ENCODE measurements at regions not wholly inside any gene's neighbourhood (a gene's known extent, or its start where the extent isn't known, plus 50 kb on each side); places are given as distances from the start of the nearest gene placed in this dataset.

- TF ChIP-seq MAX (CRISPR knock-in tag; IDR thresholded peaks at IDR 0.05) = no peak
These were observed 430.8 kb downstream of the MTRR start (continued) for GRCh38 chr5:8299716-8300115.

- TF ChIP-seq ZMAT4 (CRISPR knock-in tag; IDR thresholded peaks at IDR 0.05) (no peak), MYBL2 (CRISPR knock-in tag; IDR thresholded peaks at IDR 0.05) (no peak), USF2 (CRISPR knock-in tag; IDR thresholded peaks at IDR 0.05) (no peak), ZNF232 (CRISPR knock-in tag; IDR thresholded peaks at IDR 0.05) (no peak), ZNF219 (CRISPR knock-in tag; IDR thresholded peaks at IDR 0.05; ENCODE audit: borderline replicate concordance) (no peak), CDX4 (CRISPR knock-in tag; IDR thresholded peaks at IDR 0.05; ENCODE audit: borderline replicate concordance) (no peak), CBFB (CRISPR knock-in tag; IDR thresholded peaks at IDR 0.05; ENCODE audit: low read depth) (no peak)
- CTCF ChIA-PET = interaction anchor here (1.3 kb wide), 1 partner anchor 36 kb away, joined by 3 read pairs; no protein-coding TSS in a partner anchor
- POLR2A ChIA-PET = interaction anchor here (0.6 kb wide), 1 partner anchor 921 kb away, joined by 7 read pairs; no protein-coding TSS in a partner anchor
- no peaks in the 10 kb centered on the region for H3K27me3 Mint-ChIP-seq (ENCODE audit: low read depth)
- no peaks in the 10 kb centered on the region for H3K36me3 Mint-ChIP-seq
- no peaks in the 10 kb centered on the region for H3K4me1 Mint-ChIP-seq
- peaks cover 9% of the 10 kb centered on the region; the same call in 1 of the 2 replicates for H3K9me3 Mint-ChIP-seq
- H3K4me3 Mint-ChIP-seq = no peak overlapping the region
- no peak overlapping the region for H3K27ac Mint-ChIP-seq
- ATAC-seq (no peak), DNase-seq (ENCODE audit: low spot score) (no peak)
These were observed 435.4 kb downstream of the MTRR start for GRCh38 chr5:8304341-8304740.

- H3K4me1 Mint-ChIP-seq = no peaks in the 10 kb centered on the region
- no peak overlapping the region for H3K27ac Mint-ChIP-seq
- no peak for DNase-seq (ENCODE audit: low spot score)
- no peaks in the 10 kb centered on the region for H3K36me3 Mint-ChIP-seq
- peaks cover 25% of the 10 kb centered on the region for H3K9me3 Mint-ChIP-seq
- POLR2A ChIA-PET = no interaction called here
- H3K27me3 Mint-ChIP-seq (ENCODE audit: low read depth) = no peaks in the 10 kb centered on the region
- no peak for ATAC-seq
- H3K4me3 Mint-ChIP-seq = no peak overlapping the region
- CTCF ChIA-PET = interaction anchor here (0.6 kb wide), 1 partner anchor 26 kb away, joined by 3 read pairs; no protein-coding TSS in a partner anchor
- no peak for TF ChIP-seq AFF4 (CRISPR knock-in tag; IDR thresholded peaks at IDR 0.05; ENCODE audit: borderline replicate concordance)
- no peak for TF ChIP-seq SMAD4 (CRISPR knock-in tag; IDR thresholded peaks at IDR 0.05)
- no peak for TF ChIP-seq HMGXB4 (CRISPR knock-in tag; IDR thresholded peaks at IDR 0.05)
- TF ChIP-seq ZNF512 (CRISPR knock-in tag; IDR thresholded peaks at IDR 0.05; ENCODE audit: borderline replicate concordance) = no peak
- TF ChIP-seq ZNF219 (CRISPR knock-in tag; IDR thresholded peaks at IDR 0.05; ENCODE audit: borderline replicate concordance) = no peak
- TF ChIP-seq ATF1 (CRISPR knock-in tag; IDR thresholded peaks at IDR 0.05) = no peak
- TF ChIP-seq GTF2I (CRISPR knock-in tag; conservative IDR thresholded peaks at IDR 0.05) = no peak
- TF ChIP-seq RORB (CRISPR knock-in tag; IDR thresholded peaks at IDR 0.05) = no peak
- TF ChIP-seq NR2C2 (CRISPR knock-in tag; IDR thresholded peaks at IDR 0.05) = no peak
- TF ChIP-seq ELF4 (CRISPR knock-in tag; IDR thresholded peaks at IDR 0.05; ENCODE audit: low read depth) = no peak
- no peak for TF ChIP-seq E2F5 (CRISPR knock-in tag; IDR thresholded peaks at IDR 0.05)
- TF ChIP-seq ZNF121 (CRISPR knock-in tag; IDR thresholded peaks at IDR 0.05) = no peak
- no peak for TF ChIP-seq FOXJ3 (CRISPR knock-in tag; IDR thresholded peaks at IDR 0.05; ENCODE audit: borderline replicate concordance)
- no peak for TF ChIP-seq ZSCAN18 (CRISPR knock-in tag; IDR thresholded peaks at IDR 0.05)
These were observed 437.4 kb downstream of the MTRR start for GRCh38 chr5:8306288-8306896.
